ENCODE measurements at regions not wholly inside any gene's neighbourhood (a gene's known extent, or its start where the extent isn't known, plus 50 kb on each side); places are given as distances from the start of the nearest gene placed in this dataset.

DNA sequence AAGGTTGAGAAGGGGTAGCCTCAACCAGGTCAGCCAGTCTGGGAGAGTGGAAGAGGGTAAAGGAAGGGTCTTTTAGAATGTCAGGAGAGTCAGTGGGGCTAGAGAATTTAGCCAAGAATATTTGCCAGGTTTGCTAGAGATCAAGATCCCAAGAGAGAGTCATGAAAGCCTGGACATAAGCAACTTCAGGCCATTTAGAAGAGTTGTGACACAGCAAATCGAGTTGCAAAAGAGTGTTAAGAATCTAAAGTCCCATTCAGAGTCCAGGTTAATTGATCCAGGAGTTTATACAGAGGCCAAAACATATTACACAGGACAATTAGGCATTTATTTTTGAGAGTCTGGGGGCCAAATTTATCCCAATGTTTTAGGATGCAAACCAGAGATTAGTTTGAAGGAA, 1260.1 kb upstream of the ACO1 start:
- no peak for DNase-seq (ENCODE audit: extremely low spot score)
- TF ChIP-seq, protein P1, sequence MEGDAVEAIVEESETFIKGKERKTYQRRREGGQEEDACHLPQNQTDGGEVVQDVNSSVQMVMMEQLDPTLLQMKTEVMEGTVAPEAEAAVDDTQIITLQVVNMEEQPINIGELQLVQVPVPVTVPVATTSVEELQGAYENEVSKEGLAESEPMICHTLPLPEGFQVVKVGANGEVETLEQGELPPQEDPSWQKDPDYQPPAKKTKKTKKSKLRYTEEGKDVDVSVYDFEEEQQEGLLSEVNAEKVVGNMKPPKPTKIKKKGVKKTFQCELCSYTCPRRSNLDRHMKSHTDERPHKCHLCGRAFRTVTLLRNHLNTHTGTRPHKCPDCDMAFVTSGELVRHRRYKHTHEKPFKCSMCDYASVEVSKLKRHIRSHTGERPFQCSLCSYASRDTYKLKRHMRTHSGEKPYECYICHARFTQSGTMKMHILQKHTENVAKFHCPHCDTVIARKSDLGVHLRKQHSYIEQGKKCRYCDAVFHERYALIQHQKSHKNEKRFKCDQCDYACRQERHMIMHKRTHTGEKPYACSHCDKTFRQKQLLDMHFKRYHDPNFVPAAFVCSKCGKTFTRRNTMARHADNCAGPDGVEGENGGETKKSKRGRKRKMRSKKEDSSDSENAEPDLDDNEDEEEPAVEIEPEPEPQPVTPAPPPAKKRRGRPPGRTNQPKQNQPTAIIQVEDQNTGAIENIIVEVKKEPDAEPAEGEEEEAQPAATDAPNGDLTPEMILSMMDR (IDR thresholded peaks at IDR 0.05; ENCODE audit: control extremely low read depth, extremely low read depth, low read depth, missing control alignments) = no peak
- CTCF ChIA-PET = no interaction called here
- POLR2A ChIA-PET = no interaction called here

DNA sequence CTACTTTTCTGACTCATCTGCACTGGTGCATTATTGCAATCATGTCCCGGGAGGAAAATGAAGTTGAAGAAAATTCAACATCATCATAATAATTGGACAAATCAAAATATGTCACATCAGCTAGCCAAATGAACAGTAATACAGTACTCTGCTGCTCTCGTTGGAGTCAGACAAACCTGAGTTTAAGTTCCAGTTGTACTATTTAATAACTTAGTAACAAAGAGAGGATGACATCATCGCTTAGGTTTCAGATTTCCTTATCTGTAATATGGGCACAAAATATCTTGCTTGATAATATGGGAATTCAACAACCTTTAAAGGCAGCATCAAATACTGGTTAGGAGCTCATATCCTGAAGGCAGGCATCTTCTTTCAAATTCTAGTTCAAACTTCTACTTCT, 1248.9 kb upstream of the ACO1 start:
- POLR2A ChIA-PET = no interaction called here
- DNase-seq (ENCODE audit: extremely low spot score) = no peak
- CTCF ChIA-PET = interaction anchor here (1.2 kb wide), 1 partner anchor 157 kb away, joined by 3 read pairs; no protein-coding TSS in a partner anchor
- TF ChIP-seq, protein P1 (IDR thresholded peaks at IDR 0.05; ENCODE audit: control extremely low read depth, extremely low read depth, low read depth, missing control alignments) = no peak

DNA sequence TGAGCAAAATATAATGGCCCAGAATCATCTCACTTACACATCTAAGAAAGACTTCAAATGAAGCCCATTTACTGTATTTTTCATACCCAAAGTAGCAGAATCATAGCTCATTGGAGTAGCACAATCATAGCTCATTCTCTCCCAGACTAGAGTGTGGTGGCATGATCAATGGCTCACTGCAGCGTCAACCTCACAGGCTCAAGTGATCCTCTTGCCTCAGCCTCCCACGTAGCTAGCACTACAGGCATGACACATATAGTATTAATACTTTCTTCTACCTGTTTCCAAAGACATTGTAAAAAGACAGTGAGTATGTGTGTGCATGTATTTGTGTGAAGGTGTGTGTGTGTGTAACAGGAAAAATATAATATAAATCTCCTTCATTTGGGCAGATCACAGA, 1247.9 kb upstream of the ACO1 start:
- ChIA-PET CTCF (no interaction called here), POLR2A (no interaction called here)
- DNase-seq (ENCODE audit: extremely low spot score) = no peak
- TF ChIP-seq, protein P1 (IDR thresholded peaks at IDR 0.05; ENCODE audit: control extremely low read depth, extremely low read depth, low read depth, missing control alignments) = no peak

DNA sequence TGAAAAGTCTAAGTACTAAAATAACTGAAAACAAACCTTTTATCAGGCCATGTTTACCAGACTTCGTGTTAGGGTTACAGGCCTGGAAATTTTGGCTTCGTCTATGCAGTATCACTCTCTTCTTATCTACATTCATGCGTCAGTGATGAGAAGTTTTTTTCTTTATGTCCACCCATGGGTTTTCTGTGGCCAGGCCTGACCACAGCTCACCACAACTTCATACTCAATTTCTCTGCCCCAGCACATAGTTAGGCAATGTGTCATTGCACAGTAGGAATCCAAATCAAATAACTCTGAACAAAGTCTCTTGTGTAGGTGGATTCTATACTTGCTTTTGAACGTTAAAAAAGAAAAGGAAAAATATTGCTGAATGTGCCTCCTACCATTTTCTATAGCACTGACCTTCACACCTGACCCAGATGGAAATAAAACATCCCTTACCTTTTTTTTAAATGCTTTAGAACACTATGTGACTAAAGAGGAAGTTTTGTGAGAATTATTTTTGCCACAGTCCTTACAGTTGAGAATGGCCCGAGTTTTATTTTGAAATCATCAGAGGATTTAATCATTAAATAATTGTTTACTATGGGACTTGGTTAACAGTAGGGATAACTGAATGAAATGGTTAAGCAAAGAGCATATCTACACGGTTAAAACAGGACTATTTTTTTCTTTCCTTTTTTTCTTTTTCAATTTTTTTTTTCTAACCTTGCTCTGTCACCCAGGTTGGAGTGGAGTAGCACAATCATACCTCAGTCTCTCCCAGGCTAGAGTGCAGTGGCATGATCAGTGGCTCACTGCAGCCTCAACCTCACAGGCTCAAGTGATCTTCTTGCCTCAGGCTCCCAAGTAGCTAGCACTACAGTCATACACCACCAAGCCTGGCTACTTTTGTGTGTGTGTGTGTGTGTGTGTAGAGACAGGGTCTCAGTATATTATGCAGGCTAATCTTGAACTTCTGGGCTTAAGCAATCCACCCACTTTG, 1247.0 kb upstream of the ACO1 start:
- POLR2A ChIA-PET = no interaction called here
- CTCF ChIA-PET = no interaction called here
- DNase-seq (ENCODE audit: extremely low spot score) = no peak
- TF ChIP-seq, protein P1 (IDR thresholded peaks at IDR 0.05; ENCODE audit: control extremely low read depth, extremely low read depth, low read depth, missing control alignments) = no peak

DNA sequence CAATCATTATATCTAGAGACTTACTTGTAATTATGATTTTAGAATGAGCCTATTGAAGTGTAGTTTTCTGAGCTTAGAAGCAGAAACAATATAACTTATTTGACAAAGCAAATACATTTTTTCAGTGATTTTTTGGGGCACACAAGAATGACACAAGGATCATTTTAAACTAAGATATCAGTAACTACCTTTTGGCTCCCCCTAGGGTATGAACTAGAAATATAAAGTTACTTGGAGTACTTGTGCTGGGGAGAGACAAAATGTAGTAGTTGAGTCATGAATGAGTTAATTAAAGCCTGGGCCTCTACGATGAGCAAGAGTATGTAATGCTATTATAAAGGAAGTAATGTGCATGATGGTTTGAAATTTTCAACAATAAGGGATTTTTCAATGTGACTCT, 1244.1 kb upstream of the ACO1 start:
- CTCF ChIA-PET = interaction anchor here (1.4 kb wide), 1 partner anchor 17 kb away, joined by 3 read pairs; no protein-coding TSS in a partner anchor
- TF ChIP-seq, protein P1 (IDR thresholded peaks at IDR 0.05; ENCODE audit: control extremely low read depth, extremely low read depth, low read depth, missing control alignments) = no peak
- POLR2A ChIA-PET = no interaction called here
- DNase-seq (ENCODE audit: extremely low spot score) = no peak

DNA sequence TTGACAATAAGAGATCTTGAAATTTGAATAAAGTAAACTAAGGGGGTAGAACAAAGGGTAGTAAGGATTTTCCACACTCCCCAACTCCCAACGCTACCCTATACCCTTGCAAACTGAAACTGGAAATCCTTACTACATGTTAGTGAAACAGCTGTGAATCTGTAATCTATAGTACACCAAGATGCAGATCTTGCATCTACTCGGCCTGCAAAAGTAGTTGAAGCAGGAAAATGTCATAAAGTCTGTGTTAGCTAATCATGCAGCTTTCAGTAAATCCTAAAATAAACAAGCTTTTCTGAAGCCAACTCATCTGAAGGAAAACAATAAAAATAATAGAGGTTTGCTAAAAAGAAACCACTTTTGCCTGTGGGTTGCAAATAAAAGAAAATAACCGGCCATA, 1242.0 kb upstream of the ACO1 start:
- POLR2A ChIA-PET = no interaction called here
- DNase-seq (ENCODE audit: extremely low spot score) = no peak
- TF ChIP-seq, protein P1 (IDR thresholded peaks at IDR 0.05; ENCODE audit: control extremely low read depth, extremely low read depth, low read depth, missing control alignments) = no peak
- CTCF ChIA-PET = no interaction called here

Measured in GM10248 (cell line).